ENCODE measurements at regions not wholly inside any gene's neighbourhood (a gene's known extent, or its start where the extent isn't known, plus 50 kb on each side); places are given as distances from the start of the nearest gene placed in this dataset.

DNA sequence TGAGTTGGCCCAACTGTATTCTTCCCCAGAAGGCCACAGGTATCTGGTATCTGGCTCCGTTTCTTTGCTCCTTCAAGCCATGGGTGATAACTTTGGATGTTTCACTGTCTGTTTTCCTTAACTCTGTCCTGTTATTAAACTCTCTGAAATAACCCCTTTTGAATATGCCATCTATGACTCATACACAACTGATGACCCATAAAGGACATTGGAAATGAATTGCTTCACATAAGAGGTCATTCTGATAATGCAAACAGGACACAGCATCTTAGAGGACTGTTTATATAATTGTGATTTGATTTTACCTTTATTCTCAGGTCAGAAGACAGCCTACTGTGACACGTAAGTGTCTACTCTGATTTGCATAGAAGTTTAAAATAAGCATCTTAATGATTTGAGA lies 227.7 kb downstream of the VEGFC start:
- no peak for DNase-seq (ENCODE audit: extremely low spot score)
- TF ChIP-seq, protein P1, sequence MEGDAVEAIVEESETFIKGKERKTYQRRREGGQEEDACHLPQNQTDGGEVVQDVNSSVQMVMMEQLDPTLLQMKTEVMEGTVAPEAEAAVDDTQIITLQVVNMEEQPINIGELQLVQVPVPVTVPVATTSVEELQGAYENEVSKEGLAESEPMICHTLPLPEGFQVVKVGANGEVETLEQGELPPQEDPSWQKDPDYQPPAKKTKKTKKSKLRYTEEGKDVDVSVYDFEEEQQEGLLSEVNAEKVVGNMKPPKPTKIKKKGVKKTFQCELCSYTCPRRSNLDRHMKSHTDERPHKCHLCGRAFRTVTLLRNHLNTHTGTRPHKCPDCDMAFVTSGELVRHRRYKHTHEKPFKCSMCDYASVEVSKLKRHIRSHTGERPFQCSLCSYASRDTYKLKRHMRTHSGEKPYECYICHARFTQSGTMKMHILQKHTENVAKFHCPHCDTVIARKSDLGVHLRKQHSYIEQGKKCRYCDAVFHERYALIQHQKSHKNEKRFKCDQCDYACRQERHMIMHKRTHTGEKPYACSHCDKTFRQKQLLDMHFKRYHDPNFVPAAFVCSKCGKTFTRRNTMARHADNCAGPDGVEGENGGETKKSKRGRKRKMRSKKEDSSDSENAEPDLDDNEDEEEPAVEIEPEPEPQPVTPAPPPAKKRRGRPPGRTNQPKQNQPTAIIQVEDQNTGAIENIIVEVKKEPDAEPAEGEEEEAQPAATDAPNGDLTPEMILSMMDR (IDR thresholded peaks at IDR 0.05; ENCODE audit: control extremely low read depth, extremely low read depth, low read depth, missing control alignments): no peak
- CTCF ChIA-PET: no interaction called here
- POLR2A ChIA-PET: no interaction called here

DNA sequence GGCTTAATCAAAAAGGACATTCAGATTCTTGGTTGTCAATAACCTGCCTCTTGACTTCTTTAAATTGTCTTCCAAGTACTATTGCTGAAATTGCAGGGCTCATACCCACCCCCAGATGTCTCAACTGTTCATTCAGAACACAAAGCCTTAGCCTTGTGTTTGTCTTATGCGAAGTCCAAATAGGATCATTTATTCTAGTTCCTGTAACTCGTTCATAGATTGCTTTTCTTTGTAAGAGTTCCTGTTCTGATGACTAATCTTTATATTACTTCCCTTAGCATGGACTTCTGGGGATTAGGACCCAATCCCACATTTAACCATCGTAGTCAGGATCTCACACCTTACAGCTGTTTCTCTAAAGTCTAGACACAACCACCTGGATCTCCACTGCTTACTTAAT lies 226.0 kb downstream of the VEGFC start:
- CTCF ChIA-PET: interaction anchor here (0.9 kb wide), 1 partner anchor 23 kb away, joined by 3 read pairs; no protein-coding TSS in a partner anchor
- POLR2A ChIA-PET: no interaction called here
- TF ChIP-seq, protein P1 (IDR thresholded peaks at IDR 0.05; ENCODE audit: control extremely low read depth, extremely low read depth, low read depth, missing control alignments): no peak
- no peak for DNase-seq (ENCODE audit: extremely low spot score)

DNA sequence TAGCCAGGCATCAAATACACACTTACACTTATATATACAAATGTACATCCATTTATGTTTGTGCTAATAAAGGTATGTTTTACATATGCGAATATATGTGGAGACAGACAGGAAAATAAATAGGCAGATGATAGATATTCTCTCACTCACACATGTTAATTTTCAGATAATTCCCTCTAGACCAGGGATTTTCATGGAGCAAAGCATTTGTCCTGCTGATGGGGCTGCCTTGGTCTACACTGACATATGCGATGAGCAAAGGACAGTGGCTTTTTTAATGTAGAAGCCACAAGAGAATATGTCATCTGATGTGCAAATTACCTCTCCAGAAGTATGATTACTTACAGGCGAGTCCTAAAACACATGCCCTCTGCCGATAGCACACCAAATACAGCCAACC lies 224.5 kb downstream of the VEGFC start:
- TF ChIP-seq, protein P1 (IDR thresholded peaks at IDR 0.05; ENCODE audit: control extremely low read depth, extremely low read depth, low read depth, missing control alignments): no peak
- ChIA-PET CTCF (no interaction called here), POLR2A (no interaction called here)
- no peak for DNase-seq (ENCODE audit: extremely low spot score)

DNA sequence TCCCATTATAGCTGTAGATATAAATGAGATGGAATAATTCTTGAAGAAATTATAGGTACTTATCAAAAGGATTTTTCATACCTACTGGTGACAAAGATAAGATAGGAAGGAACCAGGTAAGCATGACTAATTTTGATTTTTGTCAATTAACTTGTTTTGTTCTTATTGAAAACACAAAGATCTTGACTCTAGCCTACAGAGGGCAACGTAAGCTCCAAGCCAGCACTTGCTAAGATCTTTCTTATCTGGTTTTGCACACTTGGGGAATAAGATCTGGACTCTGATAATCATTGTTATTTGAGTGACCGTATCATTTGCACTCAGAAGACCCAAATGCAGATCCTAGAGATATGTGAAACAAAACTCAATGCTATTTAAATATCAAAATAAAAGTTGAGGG lies 223.4 kb downstream of the VEGFC start:
- TF ChIP-seq, protein P1 (IDR thresholded peaks at IDR 0.05; ENCODE audit: control extremely low read depth, extremely low read depth, low read depth, missing control alignments): no peak
- CTCF ChIA-PET: interaction anchor here (1.0 kb wide), 1 partner anchor 191 kb away, joined by 3 read pairs; no protein-coding TSS in a partner anchor
- POLR2A ChIA-PET: no interaction called here

DNA sequence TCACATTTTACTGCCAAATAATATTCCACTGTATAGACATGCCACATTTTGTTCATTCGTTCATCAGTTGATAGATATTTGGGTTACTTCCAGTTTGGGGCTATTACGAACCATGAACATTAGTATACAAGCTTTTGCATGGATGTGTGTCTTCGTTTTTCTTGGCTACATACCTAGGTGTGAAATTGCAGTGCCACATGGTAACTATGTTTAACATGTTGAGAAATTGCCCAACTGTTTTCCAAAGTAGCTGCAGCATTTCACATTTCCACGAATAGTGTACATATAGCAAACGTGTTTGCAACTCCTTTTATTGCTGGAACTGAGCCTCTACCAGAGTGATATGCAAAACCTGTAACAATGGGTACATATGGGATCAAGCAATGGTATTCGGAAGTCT lies 221.5 kb downstream of the VEGFC start:
- no peak for DNase-seq (ENCODE audit: extremely low spot score)
- ChIA-PET CTCF (no interaction called here), POLR2A (no interaction called here)
- TF ChIP-seq, protein P1 (IDR thresholded peaks at IDR 0.05; ENCODE audit: control extremely low read depth, extremely low read depth, low read depth, missing control alignments): no peak

More for the DNA sequence above, 223.4 kb downstream of the VEGFC start:
- DNase-seq (ENCODE audit: extremely low spot score): no peak

DNA sequence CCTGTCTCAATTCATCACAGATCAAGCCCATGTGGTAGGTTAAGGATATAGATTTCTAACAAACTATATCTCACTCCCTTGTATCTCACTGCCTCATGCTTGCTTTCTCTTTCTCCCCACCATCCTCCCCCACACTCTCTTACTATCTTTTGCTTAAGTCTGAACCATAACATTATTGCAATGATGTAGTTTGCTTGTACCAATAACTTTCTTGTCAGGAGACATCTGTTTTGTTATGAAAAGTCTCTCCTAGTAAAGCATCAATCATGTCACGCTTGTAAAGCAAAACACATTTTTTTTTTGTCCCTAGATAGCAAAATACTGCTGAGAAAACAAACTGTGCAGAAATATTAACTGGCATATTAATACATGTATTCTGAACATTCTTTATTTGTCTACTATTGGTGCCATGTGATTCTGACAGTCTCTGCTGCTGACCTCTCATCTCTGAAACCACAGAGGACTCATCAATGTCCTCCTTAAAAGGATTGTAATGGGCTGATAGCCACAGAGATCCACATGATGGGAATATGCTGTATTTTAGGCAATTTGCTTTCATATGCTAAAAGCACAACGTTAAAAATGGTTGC lies 217.5 kb downstream of the VEGFC start:
- ChIA-PET CTCF (no interaction called here), POLR2A (no interaction called here)
- TF ChIP-seq, protein P1 (IDR thresholded peaks at IDR 0.05; ENCODE audit: control extremely low read depth, extremely low read depth, low read depth, missing control alignments): no peak
- no peak for DNase-seq (ENCODE audit: extremely low spot score)

Measured in GM10248 (cell line).